B cell (primary cell): ENCODE measurements at regions not wholly inside any gene's neighbourhood (a gene's known extent, or its start where the extent isn't known, plus 50 kb on each side); places are given as distances from the start of the nearest gene placed in this dataset.

Experiments
- ATAC-seq: fragments of 200-7000 bp; cut with Tn5 transposase; one replicate; pipeline ENCODE4 v1.10.0; 2021; ENCODE audit warnings: low read depth, mild to moderate bottlenecking, moderate number of reproducible peaks, moderate library complexity
- CTCF ChIA-PET: fragments of 350-600 bp; sonication (Branson Sonifier 250); formaldehyde crosslinking; loops from one replicate; lab custom pipeline; 2021; ENCODE audit warnings: antibody characterized with exemption, inconsistent platforms; lab: Charles Lee
- POLR2A ChIA-PET: fragments of 350-600 bp; sonication (Branson Sonifier 250); formaldehyde crosslinking; loops from one replicate; lab custom pipeline; 2021; ENCODE audit warnings: antibody characterized with exemption; lab: Charles Lee
- DNase-seq: peaks from one replicate; pipeline ENCODE4 v3.0.0; 2013
- H2AFZ ChIP-seq: 2 replicates; pipeline ENCODE4 v1.6.1; 2012; ENCODE audit warnings: mild to moderate bottlenecking, low read depth, low read length; ENCODE audit not compliant: insufficient read depth, poor library complexity, severe bottlenecking
- H3K27ac ChIP-seq, 2 donors: 1 replicate in 1 of 2; 2 replicates in 1 of 2; pipeline ENCODE4 v1.5.1; 2012 to 2013; ENCODE audit warnings: low read length in 2 of 2, mild to moderate bottlenecking in 2 of 2, moderate library complexity in 1 of 2
- H3K27me3 ChIP-seq, 4 experiments: fragments of 200-600 bp in 1 of 4; sonication (generic) in 1 of 4; replicated peaks in 1 of 4; 1 replicate in 2 of 4; 2 replicates in 2 of 4; pipeline versions ENCODE4 v1.6.1 to v1.7.0; 2013 to 2016; ENCODE audit warnings: low read length in 3 of 4, mild to moderate bottlenecking in 2 of 4, mixed read lengths in 1 of 4, moderate library complexity in 1 of 4; ENCODE audit not compliant: insufficient read depth in 4 of 4, control insufficient read depth in 3 of 4; ENCODE audit errors: control extremely low read depth in 1 of 4
- H3K36me3 ChIP-seq, 2 experiments: replicated peaks in 1 of 2; 1 replicate in 1 of 2; 2 replicates in 1 of 2; pipeline versions ENCODE4 v1.6.1 to v1.7.1; 2013; ENCODE audit warnings: low read length in 1 of 2; ENCODE audit not compliant: insufficient read depth in 2 of 2, control insufficient read depth in 1 of 2; ENCODE audit errors: control extremely low read depth in 1 of 2, extremely low read depth in 1 of 2
- H3K4me1 ChIP-seq, 2 donors: fragments of 200-600 bp in 1 of 2; sonication (generic) in 1 of 2; 1 replicate in 1 of 2; 2 replicates in 1 of 2; pipeline versions ENCODE4 v1.5.1 to v1.6.1; 2013 to 2017; ENCODE audit warnings: low read length in 2 of 2; ENCODE audit not compliant: control insufficient read depth in 2 of 2, insufficient read depth in 2 of 2
- H3K4me2 ChIP-seq: replicated peaks from 2 replicates; pipeline ENCODE3; 2012; ENCODE audit warnings: mild to moderate bottlenecking, low read depth, low read length; ENCODE audit not compliant: poor library complexity, severe bottlenecking
- H3K4me3 ChIP-seq, 5 experiments: fragments of 200-600 bp in 1 of 5; sonication (generic) in 1 of 5; 1 replicate in 3 of 5; 2 replicates in 2 of 5; pipeline versions ENCODE4 v1.5.1 to v1.7.0; 2011 to 2016; ENCODE audit warnings: low read length in 4 of 5, mild to moderate bottlenecking in 4 of 5, low read depth in 2 of 5, control low read depth in 1 of 5, moderate library complexity in 1 of 5; ENCODE audit not compliant: insufficient read depth in 1 of 5; ENCODE audit errors: control extremely low read depth in 1 of 5, extremely low read depth in 1 of 5
- H3K79me2 ChIP-seq: fragments of 200-600 bp; sonication (generic); one replicate; pipeline ENCODE4 v1.6.0; 2016; ENCODE audit warnings: low read length; ENCODE audit not compliant: control insufficient read depth, insufficient read depth
- H3K9ac ChIP-seq: fragments of 200-600 bp; sonication (generic); 2 replicates; pipeline ENCODE4 v1.6.1; 2017; ENCODE audit warnings: mild to moderate bottlenecking, low read length, moderate library complexity
- H3K9me3 ChIP-seq, 3 donors: one replicate each; pipeline versions ENCODE4 v1.6.1 to v1.7.1; 2013; ENCODE audit warnings: low read length in 2 of 3; ENCODE audit not compliant: control insufficient read depth in 2 of 3, insufficient read depth in 1 of 3; ENCODE audit errors: control extremely low read depth in 1 of 3
- H4K20me1 ChIP-seq: 2 replicates; pipeline ENCODE4 v1.6.0; 2012; ENCODE audit warnings: mild to moderate bottlenecking, low read length; ENCODE audit not compliant: insufficient read depth, control insufficient read depth, poor library complexity, severe bottlenecking
- H3K27ac Mint-ChIP-seq: one replicate; pipeline ENCODE4 v1.8.0; 2021; ENCODE audit warnings: mixed read lengths
- H3K27me3 Mint-ChIP-seq: one replicate; pipeline ENCODE4 v1.8.0; 2021; ENCODE audit warnings: mixed read lengths
- H3K4me1 Mint-ChIP-seq: one replicate; pipeline ENCODE4 v1.8.0; 2021; ENCODE audit warnings: mixed read lengths
- H3K4me3 Mint-ChIP-seq: one replicate; pipeline ENCODE4 v1.8.0; 2021; ENCODE audit warnings: mixed read lengths
- H3K9me3 Mint-ChIP-seq: one replicate; pipeline ENCODE4 v1.8.0; 2022; ENCODE audit warnings: mixed read lengths; ENCODE audit not compliant: insufficient read depth
- EZH2 ChIP-seq: IDR thresholded peaks from 2 replicates; pipeline ENCODE4 v1.6.1; 2012; ENCODE audit warnings: borderline replicate concordance, low read depth, mild to moderate bottlenecking, moderate library complexity, low read length; ENCODE audit not compliant: insufficient read depth, poor library complexity, severe bottlenecking
- WGBS: methylation state at CpG from one replicate; pipeline ENCODE4 v1.1.5; 2013; ENCODE audit warnings: missing lambda C conversion rate; ENCODE audit not compliant: insufficient coverage; 5-methylcytosine and 5-hydroxymethylcytosine counted together
- intact Hi-C: fragments of 100-400 bp; cut with micrococcal nuclease; formaldehyde crosslinking; loops from one replicate; pipeline ENCODE4 v1.10.0; 2022
- TF ChIP-seq, protein P1 (sequence below): fragments of 200-600 bp; IDR thresholded peaks from one replicate; pipeline ENCODE4 v1.8.0; 2022; ENCODE audit warnings: antibody characterized with exemption, mild to moderate bottlenecking

DNA sequence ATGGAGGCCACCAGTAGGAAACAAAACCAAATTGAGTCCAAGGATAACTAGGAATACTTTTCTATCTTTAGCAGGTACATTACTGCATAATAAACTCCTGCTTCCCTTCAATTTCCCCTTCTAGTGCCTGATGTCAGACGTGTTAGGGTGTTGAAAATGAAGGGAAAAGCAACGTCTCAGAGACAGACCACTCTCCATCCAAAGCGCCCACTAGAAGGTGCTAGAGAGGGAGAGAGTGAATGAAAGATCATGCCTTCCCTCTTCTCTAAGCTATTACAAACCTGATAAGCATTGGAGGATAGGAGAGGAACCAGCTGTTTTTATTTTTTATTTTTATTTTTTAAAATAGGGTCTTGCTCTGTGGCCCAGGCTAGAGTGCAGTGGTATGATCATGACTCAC is 64.1 kb downstream of the ZNF641 start:
- no CpG with 5 or more reads among the region's 3 CpGs for WGBS
- H3K4me2 ChIP-seq = no peak overlapping the region
- peaks cover 0 to 5% of the 10 kb centered on the region in 2 donors for H3K4me1 ChIP-seq
- no peaks in the 10 kb centered on the region for H3K79me2 ChIP-seq
- Mint-ChIP-seq H3K27me3 (peaks cover 40% of the 10 kb centered on the region), H3K27ac (no peak overlapping the region), H3K9me3 (no peaks in the 10 kb centered on the region), H3K4me1 (peaks cover 10% of the 10 kb centered on the region), H3K4me3 (no peak overlapping the region)
- H4K20me1 ChIP-seq = no peaks in the 10 kb centered on the region
- ATAC-seq (no peak), DNase-seq (peak; percentile 9)
- intact Hi-C loops = no loop called here
- no peaks in the 10 kb centered on the region for H3K9me3 ChIP-seq
- H3K27ac ChIP-seq = no peak overlapping the region
- no peak overlapping the region for H3K4me3 ChIP-seq
- H3K27me3 ChIP-seq = peaks cover 0 to 4% (median 2%) of the 10 kb centered on the region in 4 experiments
- ChIA-PET CTCF (interaction anchor here (1.0 kb wide), 1 partner anchor 331 kb away, joined by 12 read pairs; no protein-coding TSS in a partner anchor), POLR2A (no interaction called here)
- no peak overlapping the region for H2AFZ ChIP-seq
- TF ChIP-seq EZH2 = no peak
- TF ChIP-seq, protein P1, sequence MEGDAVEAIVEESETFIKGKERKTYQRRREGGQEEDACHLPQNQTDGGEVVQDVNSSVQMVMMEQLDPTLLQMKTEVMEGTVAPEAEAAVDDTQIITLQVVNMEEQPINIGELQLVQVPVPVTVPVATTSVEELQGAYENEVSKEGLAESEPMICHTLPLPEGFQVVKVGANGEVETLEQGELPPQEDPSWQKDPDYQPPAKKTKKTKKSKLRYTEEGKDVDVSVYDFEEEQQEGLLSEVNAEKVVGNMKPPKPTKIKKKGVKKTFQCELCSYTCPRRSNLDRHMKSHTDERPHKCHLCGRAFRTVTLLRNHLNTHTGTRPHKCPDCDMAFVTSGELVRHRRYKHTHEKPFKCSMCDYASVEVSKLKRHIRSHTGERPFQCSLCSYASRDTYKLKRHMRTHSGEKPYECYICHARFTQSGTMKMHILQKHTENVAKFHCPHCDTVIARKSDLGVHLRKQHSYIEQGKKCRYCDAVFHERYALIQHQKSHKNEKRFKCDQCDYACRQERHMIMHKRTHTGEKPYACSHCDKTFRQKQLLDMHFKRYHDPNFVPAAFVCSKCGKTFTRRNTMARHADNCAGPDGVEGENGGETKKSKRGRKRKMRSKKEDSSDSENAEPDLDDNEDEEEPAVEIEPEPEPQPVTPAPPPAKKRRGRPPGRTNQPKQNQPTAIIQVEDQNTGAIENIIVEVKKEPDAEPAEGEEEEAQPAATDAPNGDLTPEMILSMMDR = peak; percentile 30
- H3K36me3 ChIP-seq = no peaks in the 10 kb centered on the region
- H3K9ac ChIP-seq = no peak overlapping the region

- peaks cover 42% of the 10 kb centered on the region for H3K27me3 Mint-ChIP-seq
- Histone ChIP-seq H3K27ac (no peak overlapping the region), H3K27me3 (peaks cover 0 to 4% (median 2%) of the 10 kb centered on the region in 4 experiments), H3K36me3 (no peaks in the 10 kb centered on the region), H3K79me2 (no peaks in the 10 kb centered on the region), H3K4me1 (peaks cover 0 to 5% of the 10 kb centered on the region in 2 donors), H3K9ac (no peak overlapping the region), H2AFZ (peak overlapping the region; percentile 9), H3K9me3 (no peaks in the 10 kb centered on the region), H4K20me1 (no peaks in the 10 kb centered on the region), H3K4me3 (no peak overlapping the region), H3K4me2 (no peak overlapping the region)
- no peak for TF ChIP-seq EZH2
- TF ChIP-seq, protein P1 = no peak
- no peak overlapping the region for H3K27ac Mint-ChIP-seq
- peaks cover 10% of the 10 kb centered on the region for H3K4me1 Mint-ChIP-seq
- no peak overlapping the region for H3K4me3 Mint-ChIP-seq
- CTCF ChIA-PET = interaction anchor here (1.0 kb wide), 1 partner anchor 332 kb away, joined by 12 read pairs; no protein-coding TSS in a partner anchor
- DNase-seq (no peak), ATAC-seq (no peak)
- WGBS = 88% methylated on average over 1 of the region's 2 CpGs
- no peaks in the 10 kb centered on the region for H3K9me3 Mint-ChIP-seq
- POLR2A ChIA-PET = no interaction called here
- intact Hi-C loops = no loop called here
These were observed 64.7 kb downstream of the ZNF641 start for GRCh38 chr12:48285751-48286650.
